SK-N-SH treated with all-trans-retinoic acid at 6 μM for 48 hours (cell line): ENCODE measurements at regions not wholly inside any gene's neighbourhood (a gene's known extent, or its start where the extent isn't known, plus 50 kb on each side); places are given as distances from the start of the nearest gene placed in this dataset.

Source experiments
- ARNTL ChIP-seq: fragments of 450-650 bp; formaldehyde crosslinking; IDR thresholded peaks from 2 replicates; pipeline ENCODE4 v1.5.0; 2020; ENCODE audit warnings: low read depth, mild to moderate bottlenecking, moderate library complexity, borderline replicate concordance
- BACH2 ChIP-seq: fragments of 250-450 bp; sonication (Bioruptor Pico); IDR thresholded peaks from 2 replicates; pipeline ENCODE4 v1.9.0; 2021; ENCODE audit warnings: mild to moderate bottlenecking, borderline replicate concordance
- ESRRG ChIP-seq: fragments of 250-450 bp; sonication (Bioruptor Pico); IDR thresholded peaks from 2 replicates; pipeline ENCODE4 v1.6.1; 2021; ENCODE audit warnings: mild to moderate bottlenecking
- GLIS3 ChIP-seq: fragments of 250-450 bp; sonication (Bioruptor Pico); IDR thresholded peaks from 2 replicates; pipeline ENCODE4 v1.5.0; 2020; ENCODE audit warnings: mild to moderate bottlenecking, moderate library complexity
- ISL1 ChIP-seq: fragments of 250-450 bp; sonication (Bioruptor Pico); IDR thresholded peaks from 2 replicates; pipeline ENCODE4 v2.1.2; 2022; ENCODE audit warnings: mild to moderate bottlenecking, moderate library complexity
- OSR1 ChIP-seq: fragments of 250-450 bp; sonication (Bioruptor Pico); IDR thresholded peaks from 2 replicates; pipeline ENCODE4 v1.8.0; 2022; ENCODE audit warnings: moderate library complexity, mild to moderate bottlenecking, inconsistent platforms
- RARB ChIP-seq: fragments of 250-450 bp; sonication (Bioruptor Pico); IDR thresholded peaks from 2 replicates; pipeline ENCODE4 v1.8.0; 2021; ENCODE audit warnings: mild to moderate bottlenecking, moderate library complexity
- TCF4 ChIP-seq: fragments of 250-450 bp; sonication (Bioruptor Pico); IDR thresholded peaks from 2 replicates; pipeline ENCODE4 v1.8.0; 2021; ENCODE audit warnings: mild to moderate bottlenecking, moderate library complexity, borderline replicate concordance
- ZNF8 ChIP-seq: fragments of 450-650 bp; formaldehyde crosslinking; IDR thresholded peaks from 2 replicates; pipeline ENCODE4 v1.5.0; 2020; ENCODE audit warnings: mild to moderate bottlenecking, moderate library complexity
- TF ChIP-seq, protein P1 (sequence below): fragments of 250-450 bp; sonication (Bioruptor Pico); IDR thresholded peaks from 2 replicates; pipeline ENCODE4 v1.5.0; 2020; ENCODE audit warnings: mild to moderate bottlenecking, moderate library complexity
- TF ChIP-seq, protein P2 (sequence below): fragments of 250-450 bp; sonication (Bioruptor Pico); IDR thresholded peaks from 2 replicates; pipeline ENCODE4 v1.8.0; 2020; ENCODE audit warnings: mild to moderate bottlenecking, moderate library complexity, borderline replicate concordance
- TF ChIP-seq, protein P3 (sequence below): fragments of 250-450 bp; sonication (Bioruptor Pico); IDR thresholded peaks from 2 replicates; pipeline ENCODE4 v1.8.0; 2021; ENCODE audit warnings: low read depth, mild to moderate bottlenecking, moderate library complexity, borderline replicate concordance
- TF ChIP-seq, protein P4 (sequence below): fragments of 250-450 bp; sonication (Bioruptor Pico); IDR thresholded peaks from 2 replicates; pipeline ENCODE4 v1.5.1; 2020; ENCODE audit warnings: low read depth, mild to moderate bottlenecking, moderate library complexity

DNA sequence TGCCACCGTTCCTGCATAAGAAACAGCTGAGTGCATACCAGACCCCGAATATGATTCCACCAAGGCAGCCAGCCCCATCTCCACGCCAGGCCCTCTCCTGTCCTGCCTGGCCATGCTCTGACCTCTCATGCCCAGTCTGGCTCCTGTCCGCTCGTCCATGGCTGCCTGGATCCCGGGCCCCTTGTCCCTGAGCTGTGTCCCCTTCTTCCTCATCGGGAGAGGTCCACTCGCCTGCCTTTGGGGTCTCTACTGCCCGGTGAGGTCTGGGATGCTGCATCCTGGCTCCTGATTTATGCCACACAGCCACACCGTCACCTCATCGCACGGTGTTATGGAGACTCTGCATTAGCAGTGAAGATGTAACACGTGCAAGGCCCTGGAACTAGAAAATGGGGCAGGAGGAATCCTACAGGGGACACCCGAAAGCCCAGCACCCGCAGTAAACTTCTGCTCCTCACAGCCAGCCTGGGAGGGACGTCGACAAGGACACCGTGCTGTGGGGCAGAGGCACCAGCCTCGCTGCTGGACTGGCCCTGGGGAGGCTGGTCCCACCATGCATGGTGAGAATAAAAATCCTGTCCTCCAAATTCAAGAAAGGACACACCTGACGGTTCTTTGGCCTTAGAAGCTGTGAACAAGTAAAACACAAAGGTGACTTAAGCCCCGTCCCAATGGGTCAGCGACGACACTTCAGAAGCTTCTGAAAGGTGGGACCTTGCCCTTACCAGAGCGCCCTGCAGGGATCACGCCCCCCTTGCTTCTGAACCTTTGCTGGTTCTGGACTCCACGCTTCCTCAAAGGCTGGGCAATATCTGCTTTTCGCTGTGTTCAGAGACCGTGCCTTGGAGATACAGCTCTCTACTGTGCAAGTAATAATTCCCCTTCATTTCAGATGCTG is 103.0 kb downstream of the DLL1 start:
- TF ChIP-seq RARB (CRISPR knock-in tag) (no peak), BACH2 (CRISPR knock-in tag) (no peak), TCF4 (no peak), ESRRG (CRISPR knock-in tag) (no peak), GLIS3 (CRISPR knock-in tag) (no peak), OSR1 (CRISPR knock-in tag) (no peak), ZNF8 (CRISPR knock-in tag) (no peak), ARNTL (no peak), ISL1 (CRISPR knock-in tag) (no peak)
- TF ChIP-seq, protein P1, sequence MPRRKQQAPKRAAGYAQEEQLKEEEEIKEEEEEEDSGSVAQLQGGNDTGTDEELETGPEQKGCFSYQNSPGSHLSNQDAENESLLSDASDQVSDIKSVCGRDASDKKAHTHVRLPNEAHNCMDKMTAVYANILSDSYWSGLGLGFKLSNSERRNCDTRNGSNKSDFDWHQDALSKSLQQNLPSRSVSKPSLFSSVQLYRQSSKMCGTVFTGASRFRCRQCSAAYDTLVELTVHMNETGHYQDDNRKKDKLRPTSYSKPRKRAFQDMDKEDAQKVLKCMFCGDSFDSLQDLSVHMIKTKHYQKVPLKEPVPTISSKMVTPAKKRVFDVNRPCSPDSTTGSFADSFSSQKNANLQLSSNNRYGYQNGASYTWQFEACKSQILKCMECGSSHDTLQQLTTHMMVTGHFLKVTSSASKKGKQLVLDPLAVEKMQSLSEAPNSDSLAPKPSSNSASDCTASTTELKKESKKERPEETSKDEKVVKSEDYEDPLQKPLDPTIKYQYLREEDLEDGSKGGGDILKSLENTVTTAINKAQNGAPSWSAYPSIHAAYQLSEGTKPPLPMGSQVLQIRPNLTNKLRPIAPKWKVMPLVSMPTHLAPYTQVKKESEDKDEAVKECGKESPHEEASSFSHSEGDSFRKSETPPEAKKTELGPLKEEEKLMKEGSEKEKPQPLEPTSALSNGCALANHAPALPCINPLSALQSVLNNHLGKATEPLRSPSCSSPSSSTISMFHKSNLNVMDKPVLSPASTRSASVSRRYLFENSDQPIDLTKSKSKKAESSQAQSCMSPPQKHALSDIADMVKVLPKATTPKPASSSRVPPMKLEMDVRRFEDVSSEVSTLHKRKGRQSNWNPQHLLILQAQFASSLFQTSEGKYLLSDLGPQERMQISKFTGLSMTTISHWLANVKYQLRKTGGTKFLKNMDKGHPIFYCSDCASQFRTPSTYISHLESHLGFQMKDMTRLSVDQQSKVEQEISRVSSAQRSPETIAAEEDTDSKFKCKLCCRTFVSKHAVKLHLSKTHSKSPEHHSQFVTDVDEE (CRISPR knock-in tag) = no peak
- TF ChIP-seq, protein P2, sequence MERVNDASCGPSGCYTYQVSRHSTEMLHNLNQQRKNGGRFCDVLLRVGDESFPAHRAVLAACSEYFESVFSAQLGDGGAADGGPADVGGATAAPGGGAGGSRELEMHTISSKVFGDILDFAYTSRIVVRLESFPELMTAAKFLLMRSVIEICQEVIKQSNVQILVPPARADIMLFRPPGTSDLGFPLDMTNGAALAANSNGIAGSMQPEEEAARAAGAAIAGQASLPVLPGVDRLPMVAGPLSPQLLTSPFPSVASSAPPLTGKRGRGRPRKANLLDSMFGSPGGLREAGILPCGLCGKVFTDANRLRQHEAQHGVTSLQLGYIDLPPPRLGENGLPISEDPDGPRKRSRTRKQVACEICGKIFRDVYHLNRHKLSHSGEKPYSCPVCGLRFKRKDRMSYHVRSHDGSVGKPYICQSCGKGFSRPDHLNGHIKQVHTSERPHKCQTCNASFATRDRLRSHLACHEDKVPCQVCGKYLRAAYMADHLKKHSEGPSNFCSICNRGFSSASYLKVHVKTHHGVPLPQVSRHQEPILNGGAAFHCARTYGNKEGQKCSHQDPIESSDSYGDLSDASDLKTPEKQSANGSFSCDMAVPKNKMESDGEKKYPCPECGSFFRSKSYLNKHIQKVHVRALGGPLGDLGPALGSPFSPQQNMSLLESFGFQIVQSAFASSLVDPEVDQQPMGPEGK = no peak
- TF ChIP-seq, protein P3, sequence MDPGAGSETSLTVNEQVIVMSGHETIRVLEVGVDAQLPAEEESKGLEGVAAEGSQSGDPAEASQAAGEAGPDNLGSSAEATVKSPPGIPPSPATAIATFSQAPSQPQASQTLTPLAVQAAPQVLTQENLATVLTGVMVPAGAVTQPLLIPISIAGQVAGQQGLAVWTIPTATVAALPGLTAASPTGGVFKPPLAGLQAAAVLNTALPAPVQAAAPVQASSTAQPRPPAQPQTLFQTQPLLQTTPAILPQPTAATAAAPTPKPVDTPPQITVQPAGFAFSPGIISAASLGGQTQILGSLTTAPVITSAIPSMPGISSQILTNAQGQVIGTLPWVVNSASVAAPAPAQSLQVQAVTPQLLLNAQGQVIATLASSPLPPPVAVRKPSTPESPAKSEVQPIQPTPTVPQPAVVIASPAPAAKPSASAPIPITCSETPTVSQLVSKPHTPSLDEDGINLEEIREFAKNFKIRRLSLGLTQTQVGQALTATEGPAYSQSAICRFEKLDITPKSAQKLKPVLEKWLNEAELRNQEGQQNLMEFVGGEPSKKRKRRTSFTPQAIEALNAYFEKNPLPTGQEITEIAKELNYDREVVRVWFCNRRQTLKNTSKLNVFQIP = no peak
- TF ChIP-seq, protein P4, sequence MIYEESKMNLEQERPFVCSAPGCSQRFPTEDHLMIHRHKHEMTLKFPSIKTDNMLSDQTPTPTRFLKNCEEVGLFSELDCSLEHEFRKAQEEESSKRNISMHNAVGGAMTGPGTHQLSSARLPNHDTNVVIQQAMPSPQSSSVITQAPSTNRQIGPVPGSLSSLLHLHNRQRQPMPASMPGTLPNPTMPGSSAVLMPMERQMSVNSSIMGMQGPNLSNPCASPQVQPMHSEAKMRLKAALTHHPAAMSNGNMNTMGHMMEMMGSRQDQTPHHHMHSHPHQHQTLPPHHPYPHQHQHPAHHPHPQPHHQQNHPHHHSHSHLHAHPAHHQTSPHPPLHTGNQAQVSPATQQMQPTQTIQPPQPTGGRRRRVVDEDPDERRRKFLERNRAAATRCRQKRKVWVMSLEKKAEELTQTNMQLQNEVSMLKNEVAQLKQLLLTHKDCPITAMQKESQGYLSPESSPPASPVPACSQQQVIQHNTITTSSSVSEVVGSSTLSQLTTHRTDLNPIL (CRISPR knock-in tag) = no peak
